Activated CD8-positive, alpha-beta memory T cell treated with anti-CD3 and anti-CD28 coated beads, Interleukin-2, amount 10 ng/mL, durations not matched to agents 7 days and 5 days (primary cell): ENCODE measurements at regions not wholly inside any gene's neighbourhood (a gene's known extent, or its start where the extent isn't known, plus 50 kb on each side); places are given as distances from the start of the nearest gene placed in this dataset.

Source experiments
- ATAC-seq: fragments of 150-1000 bp; cut with Tn5 transposase; one replicate; pipeline ENCODE4 v1.10.0; 2021; ENCODE audit warnings: moderate library complexity
- CTCF ChIA-PET: fragments of 350-600 bp; sonication (Branson Sonifier 250); formaldehyde crosslinking; loops from one replicate; lab custom pipeline; 2021; ENCODE audit warnings: antibody characterized with exemption; lab: Charles Lee
- DNase-seq: peaks from one replicate; pipeline ENCODE4 v3.0.0-alpha.2; 2020
- H3K27ac Mint-ChIP-seq: one replicate; pipeline ENCODE4 v1.8.0; 2021; ENCODE audit warnings: mild to moderate bottlenecking, mixed read lengths
- H3K27me3 Mint-ChIP-seq: one replicate; pipeline ENCODE4 v1.8.0; 2021; ENCODE audit warnings: mixed read lengths
- H3K36me3 Mint-ChIP-seq: one replicate; pipeline ENCODE4 v1.8.0; 2021; ENCODE audit warnings: mild to moderate bottlenecking, mixed read lengths
- H3K4me1 Mint-ChIP-seq: one replicate; pipeline ENCODE4 v1.8.0; 2021; ENCODE audit warnings: mixed read lengths
- H3K4me3 Mint-ChIP-seq: one replicate; pipeline ENCODE4 v1.8.0; 2021; ENCODE audit warnings: mild to moderate bottlenecking, moderate library complexity, mixed read lengths
- H3K9me3 Mint-ChIP-seq: one replicate; pipeline ENCODE4 v1.8.0; 2022; ENCODE audit warnings: low read depth, mixed read lengths

DNA sequence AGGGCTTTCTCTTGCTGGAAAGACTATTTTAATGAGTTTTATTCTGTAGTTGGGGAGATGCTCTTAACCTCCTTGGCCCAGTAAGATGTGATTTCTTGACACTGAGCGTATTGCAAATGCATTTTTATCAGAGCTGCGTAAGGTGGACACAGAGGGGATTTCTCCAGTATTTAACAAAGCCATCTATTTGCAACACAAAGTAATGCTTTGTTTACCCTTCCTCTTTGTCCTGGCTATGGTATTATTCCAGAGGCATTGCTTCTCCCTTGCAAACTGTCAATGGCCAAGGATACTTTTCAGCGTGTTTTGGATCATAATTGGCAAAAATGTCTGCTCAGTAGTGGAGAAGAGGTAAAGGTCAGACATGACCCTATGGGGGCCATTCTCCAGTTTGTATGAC, 90.8 kb upstream of the PIK3C3 start:
- H3K4me1 Mint-ChIP-seq, result no peaks in the 10 kb centered on the region
- H3K27me3 Mint-ChIP-seq, result peaks cover 4% of the 10 kb centered on the region
- H3K4me3 Mint-ChIP-seq, result no peak overlapping the region
- no peaks in the 10 kb centered on the region for H3K36me3 Mint-ChIP-seq
- no peaks in the 10 kb centered on the region for H3K9me3 Mint-ChIP-seq
- H3K27ac Mint-ChIP-seq, result no peak overlapping the region
- CTCF ChIA-PET, result no interaction called here
- ATAC-seq (no peak), DNase-seq (no peak)

DNA sequence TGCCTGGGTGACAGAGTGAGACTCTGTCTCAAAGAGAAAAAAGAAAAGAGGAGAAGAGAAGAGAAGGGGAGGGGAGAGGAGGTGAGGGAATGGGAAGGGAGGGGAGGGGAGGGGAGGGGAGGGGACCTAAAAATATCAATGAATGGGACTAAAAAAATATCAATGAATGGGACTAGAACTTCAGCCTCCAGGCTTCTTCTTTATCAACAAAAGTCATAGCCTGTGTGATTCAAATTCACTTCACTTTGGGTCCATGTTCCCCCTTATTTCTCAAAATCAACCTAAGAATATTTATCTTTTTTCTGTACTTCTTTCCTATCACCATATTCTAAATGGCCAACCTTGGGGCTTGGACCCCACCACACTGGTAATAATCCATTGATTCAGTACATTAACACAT, 92.1 kb upstream of the PIK3C3 start:
- no peaks in the 10 kb centered on the region for H3K36me3 Mint-ChIP-seq
- no peak overlapping the region for H3K27ac Mint-ChIP-seq
- H3K4me3 Mint-ChIP-seq, result no peak overlapping the region
- peaks cover 4% of the 10 kb centered on the region for H3K27me3 Mint-ChIP-seq
- H3K9me3 Mint-ChIP-seq, result no peaks in the 10 kb centered on the region
- ATAC-seq (no peak), DNase-seq (no peak)
- H3K4me1 Mint-ChIP-seq, result no peaks in the 10 kb centered on the region
- CTCF ChIA-PET, result no interaction called here

GRCh38 chr18:41860987-41861386, 94.0 kb upstream of the PIK3C3 start:
- DNase-seq (no peak), ATAC-seq (no peak)
- no peaks in the 10 kb centered on the region for H3K4me1 Mint-ChIP-seq
- H3K27me3 Mint-ChIP-seq, result peaks cover 4% of the 10 kb centered on the region
- no peaks in the 10 kb centered on the region for H3K36me3 Mint-ChIP-seq
- H3K4me3 Mint-ChIP-seq, result no peak overlapping the region
- CTCF ChIA-PET, result no interaction called here
- no peaks in the 10 kb centered on the region for H3K9me3 Mint-ChIP-seq
- no peak overlapping the region for H3K27ac Mint-ChIP-seq

- DNase-seq (no peak), ATAC-seq (no peak)
- H3K27ac Mint-ChIP-seq, result no peak overlapping the region
- H3K36me3 Mint-ChIP-seq, result no peaks in the 10 kb centered on the region
- CTCF ChIA-PET, result no interaction called here
- no peaks in the 10 kb centered on the region for H3K4me1 Mint-ChIP-seq
- no peaks in the 10 kb centered on the region for H3K9me3 Mint-ChIP-seq
- peaks cover 4% of the 10 kb centered on the region for H3K27me3 Mint-ChIP-seq
- H3K4me3 Mint-ChIP-seq, result no peak overlapping the region
Observed at GRCh38 chr18:41858761-41859555, 96.1 kb upstream of the PIK3C3 start.

- no peak for ATAC-seq
- CTCF ChIA-PET, result no interaction called here
Observed at GRCh38 chr18:41853280-41853679, 101.8 kb upstream of the PIK3C3 start.

DNA sequence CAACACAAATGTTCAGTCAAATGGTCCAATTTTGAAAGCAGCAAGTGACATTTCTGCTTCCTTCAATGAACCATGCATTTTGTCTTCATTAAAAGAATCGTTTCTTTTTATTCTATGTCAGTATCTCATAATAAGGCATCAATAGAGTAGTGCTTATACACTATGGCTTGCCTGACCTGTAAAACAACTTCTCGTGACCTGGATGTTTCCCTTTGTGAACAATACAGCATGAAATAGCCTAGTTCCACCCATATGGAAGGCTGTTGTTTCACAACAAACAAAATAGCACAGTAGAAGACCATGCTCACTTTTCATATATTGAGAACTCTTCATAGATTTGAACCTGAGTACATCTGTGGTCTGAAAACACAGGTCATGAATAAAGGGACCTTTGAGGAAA, 104.3 kb upstream of the PIK3C3 start:
- Mint-ChIP-seq H3K27ac (no peak overlapping the region), H3K9me3 (no peaks in the 10 kb centered on the region), H3K36me3 (no peaks in the 10 kb centered on the region), H3K4me1 (no peaks in the 10 kb centered on the region), H3K4me3 (no peak overlapping the region), H3K27me3 (peaks cover 16% of the 10 kb centered on the region)
- no peak for ATAC-seq
- DNase-seq, result no peak
- CTCF ChIA-PET, result no interaction called here

More at GRCh38 chr18:41853280-41853679, 101.8 kb upstream of the PIK3C3 start:
- no peak overlapping the region for H3K4me3 Mint-ChIP-seq
- H3K27ac Mint-ChIP-seq, result no peak overlapping the region
- no peaks in the 10 kb centered on the region for H3K4me1 Mint-ChIP-seq
- no peaks in the 10 kb centered on the region for H3K9me3 Mint-ChIP-seq
- peaks cover 11% of the 10 kb centered on the region for H3K27me3 Mint-ChIP-seq
- no peaks in the 10 kb centered on the region for H3K36me3 Mint-ChIP-seq
- no peak for DNase-seq

- no peak for DNase-seq
- CTCF ChIA-PET, result no interaction called here
- Mint-ChIP-seq H3K27me3 (peaks cover 16% of the 10 kb centered on the region), H3K4me3 (no peak overlapping the region), H3K27ac (no peak overlapping the region), H3K36me3 (no peaks in the 10 kb centered on the region), H3K4me1 (no peaks in the 10 kb centered on the region), H3K9me3 (no peaks in the 10 kb centered on the region)
- no peak for ATAC-seq
Observed at GRCh38 chr18:41849632-41850031, 105.4 kb upstream of the PIK3C3 start.

DNA sequence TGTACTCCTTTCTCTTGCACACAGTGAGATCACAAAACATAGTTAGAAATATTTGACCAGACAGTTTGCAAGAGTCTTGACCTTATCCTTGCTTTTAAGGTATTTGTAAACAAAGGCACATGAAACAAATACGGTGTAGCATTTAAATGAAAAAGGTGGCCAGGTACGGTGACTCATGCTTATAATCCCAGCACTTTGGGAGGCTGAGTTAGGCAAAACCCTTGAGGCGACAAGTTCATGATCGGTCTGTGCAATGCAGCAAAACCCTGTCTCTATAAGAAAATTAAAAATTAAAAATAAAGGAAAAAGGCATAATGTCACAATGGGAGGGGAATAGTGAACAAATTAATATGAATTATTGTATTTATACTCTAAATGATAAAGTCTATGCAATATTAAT, 109.5 kb upstream of the PIK3C3 start:
- Mint-ChIP-seq H3K4me3 (no peak overlapping the region), H3K4me1 (no peaks in the 10 kb centered on the region), H3K27me3 (peaks cover 15% of the 10 kb centered on the region), H3K9me3 (no peaks in the 10 kb centered on the region), H3K27ac (no peak overlapping the region), H3K36me3 (no peaks in the 10 kb centered on the region)
- ATAC-seq, result no peak
- DNase-seq, result no peak
- CTCF ChIA-PET, result no interaction called here

DNA sequence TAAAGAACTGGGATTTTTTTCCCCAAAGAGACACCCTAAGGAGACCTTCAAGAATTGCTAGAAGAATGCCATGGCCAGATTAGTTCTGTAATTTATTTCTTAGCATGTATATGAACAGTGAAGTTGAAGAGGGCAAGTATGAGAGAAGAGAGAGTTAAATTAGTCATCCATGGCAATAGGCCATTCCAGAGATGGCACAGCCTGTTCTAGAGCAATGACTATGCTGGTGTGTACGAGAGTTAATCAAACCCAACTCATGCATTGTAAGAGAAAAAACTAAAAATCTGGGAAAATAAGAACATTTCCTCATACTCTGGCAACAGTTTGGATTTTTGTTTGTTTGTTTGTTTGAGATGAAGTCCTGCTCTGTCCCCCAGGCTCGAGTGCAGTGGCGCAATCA, 112.1 kb upstream of the PIK3C3 start:
- H3K27ac Mint-ChIP-seq, result no peak overlapping the region
- CTCF ChIA-PET, result no interaction called here
- H3K9me3 Mint-ChIP-seq, result no peaks in the 10 kb centered on the region
- peaks cover 7% of the 10 kb centered on the region for H3K27me3 Mint-ChIP-seq
- H3K4me1 Mint-ChIP-seq, result no peaks in the 10 kb centered on the region
- H3K36me3 Mint-ChIP-seq, result no peaks in the 10 kb centered on the region
- DNase-seq (no peak), ATAC-seq (no peak)
- H3K4me3 Mint-ChIP-seq, result no peak overlapping the region

DNA sequence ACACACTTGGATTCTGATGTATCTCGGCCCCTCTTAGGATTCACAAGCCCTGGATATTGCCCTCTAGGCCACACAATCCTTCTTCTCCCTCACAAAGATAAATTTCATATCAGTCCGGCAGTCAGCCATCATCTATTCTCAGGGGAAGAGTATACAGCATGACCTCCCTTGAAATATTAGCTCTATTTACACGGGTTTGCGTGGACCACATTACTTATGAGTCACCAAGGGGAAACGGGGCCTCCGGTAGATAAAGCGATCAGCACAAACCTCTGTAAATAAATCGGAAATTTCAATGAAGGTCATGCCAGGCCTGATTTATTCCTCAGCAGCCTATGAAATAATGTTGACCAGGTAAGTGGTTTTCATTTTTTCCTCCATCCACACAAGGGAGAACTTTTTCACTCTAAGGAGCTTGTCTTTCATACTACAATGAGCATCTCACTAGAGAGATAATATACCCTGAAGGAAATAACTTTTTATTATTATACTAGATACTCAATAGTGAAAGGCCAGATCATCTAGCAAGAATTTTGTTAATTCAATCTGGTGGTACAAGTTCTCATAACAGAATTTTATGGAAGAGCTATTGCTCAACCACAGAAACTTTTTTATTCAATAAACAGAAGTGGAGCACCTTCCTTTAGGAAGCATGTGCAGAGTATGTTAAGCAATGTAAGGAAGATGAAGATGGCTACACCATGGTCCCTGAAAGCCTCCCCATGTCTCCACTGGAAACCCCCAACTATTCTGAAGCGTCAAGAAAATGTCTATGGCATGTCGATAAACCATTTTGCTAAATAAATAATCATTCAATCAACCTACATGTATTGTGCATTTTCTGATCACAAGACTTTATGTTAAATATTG, 125.2 kb upstream of the PIK3C3 start:
- no peak for DNase-seq
- H3K4me1 Mint-ChIP-seq, result no peaks in the 10 kb centered on the region
- no peak for ATAC-seq
- H3K4me3 Mint-ChIP-seq, result no peak overlapping the region
- H3K36me3 Mint-ChIP-seq, result no peaks in the 10 kb centered on the region
- peaks cover 3% of the 10 kb centered on the region for H3K27me3 Mint-ChIP-seq
- CTCF ChIA-PET, result no interaction called here
- H3K9me3 Mint-ChIP-seq, result no peaks in the 10 kb centered on the region
- no peak overlapping the region for H3K27ac Mint-ChIP-seq

DNA sequence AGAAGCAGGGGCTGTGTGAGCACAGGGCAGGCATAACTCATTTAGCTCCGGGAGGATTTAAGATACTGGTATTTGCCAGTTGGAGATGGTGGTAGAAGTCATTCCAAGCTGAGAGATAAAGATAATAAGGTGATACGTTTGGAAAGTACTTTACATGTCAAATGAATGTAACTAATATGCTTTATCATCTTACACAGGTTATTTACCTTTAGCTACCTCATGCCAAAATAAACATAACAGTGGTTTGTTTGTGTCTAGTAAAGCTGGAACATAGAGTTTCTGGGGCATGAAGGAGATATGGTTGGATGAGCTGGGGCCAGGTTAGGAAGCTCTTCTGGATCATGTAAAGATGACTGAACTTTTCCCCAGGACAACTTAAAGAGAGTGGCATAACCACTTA, 126.9 kb upstream of the PIK3C3 start:
- CTCF ChIA-PET, result no interaction called here
- H3K27ac Mint-ChIP-seq, result no peak overlapping the region
- no peak for DNase-seq
- peaks cover 3% of the 10 kb centered on the region for H3K27me3 Mint-ChIP-seq
- ATAC-seq, result no peak
- no peaks in the 10 kb centered on the region for H3K9me3 Mint-ChIP-seq
- no peaks in the 10 kb centered on the region for H3K4me1 Mint-ChIP-seq
- H3K4me3 Mint-ChIP-seq, result no peak overlapping the region
- no peaks in the 10 kb centered on the region for H3K36me3 Mint-ChIP-seq

GRCh38 chr18:41820784-41821183, 134.2 kb upstream of the PIK3C3 start:
- H3K4me1 Mint-ChIP-seq, result no peaks in the 10 kb centered on the region
- CTCF ChIA-PET, result no interaction called here
- no peaks in the 10 kb centered on the region for H3K36me3 Mint-ChIP-seq
- H3K27me3 Mint-ChIP-seq, result peaks cover 7% of the 10 kb centered on the region
- no peak overlapping the region for H3K27ac Mint-ChIP-seq
- no peaks in the 10 kb centered on the region for H3K9me3 Mint-ChIP-seq
- ATAC-seq (no peak), DNase-seq (no peak)
- no peak overlapping the region for H3K4me3 Mint-ChIP-seq

- no peak for DNase-seq
- Mint-ChIP-seq H3K36me3 (no peaks in the 10 kb centered on the region), H3K9me3 (no peaks in the 10 kb centered on the region), H3K27me3 (peaks cover 7% of the 10 kb centered on the region), H3K4me1 (no peaks in the 10 kb centered on the region), H3K4me3 (no peak overlapping the region), H3K27ac (no peak overlapping the region)
- CTCF ChIA-PET, result no interaction called here
- no peak for ATAC-seq
Observed at GRCh38 chr18:41818381-41819355, 136.4 kb upstream of the PIK3C3 start.
